ENCODE measurements at regions not wholly inside any gene's neighbourhood (a gene's known extent, or its start where the extent isn't known, plus 50 kb on each side); places are given as distances from the start of the nearest gene placed in this dataset.
A peak's percentile ranks its signal among the peaks of the same experiment; 100 is the strongest.

DNA sequence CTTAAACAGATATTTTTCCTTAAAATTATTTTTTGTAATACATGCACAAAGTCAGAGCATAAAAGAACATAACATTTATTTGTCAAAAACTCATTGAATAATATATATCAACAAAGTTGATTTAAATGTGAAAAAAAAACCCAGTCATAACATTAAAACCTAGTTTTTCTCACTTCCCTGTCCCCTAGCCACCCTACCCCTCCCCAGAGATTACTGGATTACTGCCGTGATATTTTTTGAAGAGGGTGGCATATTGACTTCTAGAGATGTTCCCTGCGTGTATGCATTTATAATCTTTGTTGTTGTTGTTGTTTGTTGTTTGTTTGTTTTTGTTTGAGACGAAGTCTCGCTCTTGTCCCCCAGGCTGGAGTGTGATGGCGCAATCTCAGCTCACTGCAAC, 52.4 kb upstream of the ARMC2 start:
- peaks cover 31% of the 10 kb centered on the region for H3K4me1 Mint-ChIP-seq
- no peak overlapping the region for H3K27ac Mint-ChIP-seq
- H3K9me3 Mint-ChIP-seq, result no peaks in the 10 kb centered on the region
- no peaks in the 10 kb centered on the region for H3K36me3 Mint-ChIP-seq (ENCODE audit: low read depth)
- no peak overlapping the region for H3K4me3 Mint-ChIP-seq
- TF ChIP-seq CTCF (IDR thresholded peaks at IDR 0.05), result no peak
- H3K27me3 Mint-ChIP-seq (ENCODE audit: low read depth, poor library complexity), result peaks cover 27% of the 10 kb centered on the region
- no peak for DNase-seq

GRCh38 chr6:108796875-108797274, 51.3 kb upstream of the ARMC2 start:
- Mint-ChIP-seq H3K4me3 (no peak overlapping the region), H3K27ac (no peak overlapping the region), H3K4me1 (peaks cover 40% of the 10 kb centered on the region), H3K9me3 (no peaks in the 10 kb centered on the region), H3K27me3 (ENCODE audit: low read depth, poor library complexity) (peaks cover 27% of the 10 kb centered on the region), H3K36me3 (ENCODE audit: low read depth) (no peaks in the 10 kb centered on the region)
- DNase-seq, result no peak
- TF ChIP-seq CTCF (IDR thresholded peaks at IDR 0.05), result no peak

GRCh38 chr6:108797951-108798669, 50.1 kb upstream of the ARMC2 start:
- Mint-ChIP-seq H3K27ac (peak overlapping the region; percentile 87), H3K27me3 (ENCODE audit: low read depth, poor library complexity) (peaks cover 27% of the 10 kb centered on the region), H3K4me1 (peaks cover 42% of the 10 kb centered on the region), H3K9me3 (no peaks in the 10 kb centered on the region), H3K36me3 (ENCODE audit: low read depth) (no peaks in the 10 kb centered on the region), H3K4me3 (no peak overlapping the region)
- TF ChIP-seq CTCF (IDR thresholded peaks at IDR 0.05), result no peak
- no peak for DNase-seq
